ENCODE measurements at regions not wholly inside any gene's neighbourhood (a gene's known extent, or its start where the extent isn't known, plus 50 kb on each side); places are given as distances from the start of the nearest gene placed in this dataset.

DNA sequence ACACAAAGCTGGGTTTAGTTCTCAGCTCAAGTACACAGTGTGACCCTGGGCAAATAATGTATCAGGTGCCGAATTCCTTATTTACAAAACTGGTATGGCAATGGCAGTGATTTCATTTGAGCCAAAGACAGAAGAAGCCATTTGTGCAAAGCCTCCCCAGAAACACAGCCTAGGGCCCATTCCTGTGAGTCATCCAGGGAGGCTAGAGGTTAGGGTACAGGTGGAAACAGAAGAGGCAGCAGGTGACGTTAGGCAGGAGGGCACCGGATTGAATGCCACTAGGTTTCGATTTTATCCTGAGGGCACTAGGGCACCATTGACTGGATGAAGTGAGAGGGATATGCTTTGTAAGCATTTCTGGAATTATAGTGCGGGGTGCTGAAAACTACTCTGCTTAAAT is 766.9 kb upstream of the NR2F2 start:
- DNase-seq: no peak
- H2AK5ac ChIP-seq (ENCODE audit: low read length): no peak overlapping the region
- no peaks in the 10 kb centered on the region for H3K79me2 ChIP-seq (ENCODE audit: control insufficient read depth, insufficient read depth, low read length, poor library complexity)
- no peak overlapping the region for H3K9ac ChIP-seq (ENCODE audit: low read length)
- no peak overlapping the region for H3K4me3 ChIP-seq (ENCODE audit: low read depth, low read length)
- H3K4ac ChIP-seq (ENCODE audit: low read depth, low read length): no peak overlapping the region
- H4K8ac ChIP-seq (ENCODE audit: low read depth, low read length): no peak overlapping the region
- peaks cover 2 to 8% of the 10 kb centered on the region in 2 experiments for H3K4me1 ChIP-seq (ENCODE audit: control insufficient read depth in 1 of 2, insufficient read depth in 2 of 2, low read length in 2 of 2)
- no CpG with 5 or more reads among the region's 5 CpGs for whole genome bisulfite sequencing (ENCODE audit: extremely low coverage, insufficient coverage, insufficient read length)
- H3K9me3 ChIP-seq (ENCODE audit: insufficient read depth, low read depth, low read length): no peaks in the 10 kb centered on the region
- H3K36me3 ChIP-seq (ENCODE audit: control insufficient read depth in 1 of 2, insufficient read depth in 2 of 2, low read length in 2 of 2): no peaks in the 10 kb centered on the region
- H3K18ac ChIP-seq (ENCODE audit: low read length): no peak overlapping the region
- no peak overlapping the region for H3K27ac ChIP-seq (ENCODE audit: low read depth, low read length)
- H3K4me2 ChIP-seq (ENCODE audit: low read length): no peak overlapping the region
- H3K27me3 ChIP-seq (ENCODE audit: insufficient read depth, low read length): no peaks in the 10 kb centered on the region
- H2AFZ ChIP-seq (ENCODE audit: insufficient read depth, low read length, poor library complexity): no peak overlapping the region
- peak overlapping the region; percentile 18 for H2BK120ac ChIP-seq (ENCODE audit: insufficient read depth, low read length, poor library complexity)
- H4K91ac ChIP-seq (ENCODE audit: low read depth, low read length): peak overlapping the region; percentile 0
- no peak overlapping the region for H2BK5ac ChIP-seq (ENCODE audit: low read depth, low read length, poor library complexity)
- no peak overlapping the region for H4K12ac ChIP-seq (ENCODE audit: low read depth, low read length)
- no peak overlapping the region for H3K23ac ChIP-seq (ENCODE audit: low read length)
- peaks cover 11% of the 10 kb centered on the region for H3K79me1 ChIP-seq (ENCODE audit: low read length)
- H2BK12ac ChIP-seq (ENCODE audit: low read length): peak overlapping the region; percentile 0
- H3K14ac ChIP-seq (ENCODE audit: low read length): no peak overlapping the region

DNA sequence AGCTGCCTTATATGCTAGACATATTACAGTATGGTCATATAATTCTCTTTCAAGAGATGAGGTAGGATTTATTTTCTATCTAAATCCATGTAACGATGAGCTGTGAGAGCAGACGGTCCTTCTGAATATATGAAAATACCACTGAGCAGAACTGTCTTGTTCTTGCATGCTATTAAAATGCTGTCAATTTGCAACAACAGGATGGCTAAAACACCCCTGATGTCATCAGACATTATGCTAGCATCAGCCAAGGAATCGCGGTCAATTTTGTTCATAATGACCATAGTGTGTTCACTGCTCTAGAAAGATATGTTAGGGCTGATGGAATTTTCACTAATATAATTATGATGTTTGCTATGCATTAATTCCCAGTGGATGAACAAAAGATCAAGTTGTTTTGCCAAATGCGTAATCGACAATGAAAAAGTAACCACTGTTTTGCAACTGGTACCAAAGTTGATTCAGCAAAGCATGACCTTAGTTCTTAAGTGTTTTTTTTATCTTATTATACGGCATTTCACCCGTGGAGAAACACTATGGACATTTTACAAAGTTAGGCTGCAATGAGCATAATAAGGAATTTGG is 765.4 kb upstream of the NR2F2 start:
- no peak overlapping the region for H3K4ac ChIP-seq (ENCODE audit: low read depth, low read length)
- H3K9ac ChIP-seq (ENCODE audit: low read length): no peak overlapping the region
- H2BK5ac ChIP-seq (ENCODE audit: low read depth, low read length, poor library complexity): no peak overlapping the region
- no peaks in the 10 kb centered on the region for H3K9me3 ChIP-seq (ENCODE audit: insufficient read depth, low read depth, low read length)
- DNase-seq: no peak
- no peak overlapping the region for H3K4me2 ChIP-seq (ENCODE audit: low read length)
- no peaks in the 10 kb centered on the region for H3K27me3 ChIP-seq (ENCODE audit: insufficient read depth, low read length)
- peaks cover 0 to 5% of the 10 kb centered on the region in 2 experiments for H3K4me1 ChIP-seq (ENCODE audit: control insufficient read depth in 1 of 2, insufficient read depth in 2 of 2, low read length in 2 of 2)
- no peaks in the 10 kb centered on the region for H3K36me3 ChIP-seq (ENCODE audit: control insufficient read depth in 1 of 2, insufficient read depth in 2 of 2, low read length in 2 of 2)
- H3K27ac ChIP-seq (ENCODE audit: low read depth, low read length): no peak overlapping the region
- peaks cover 7% of the 10 kb centered on the region for H3K79me1 ChIP-seq (ENCODE audit: low read length)
- H3K4me3 ChIP-seq (ENCODE audit: low read depth, low read length): no peak overlapping the region
- H3K79me2 ChIP-seq (ENCODE audit: control insufficient read depth, insufficient read depth, low read length, poor library complexity): no peaks in the 10 kb centered on the region
- H4K91ac ChIP-seq (ENCODE audit: low read depth, low read length): no peak overlapping the region
- H2AK5ac ChIP-seq (ENCODE audit: low read length): no peak overlapping the region
- no peak overlapping the region for H4K8ac ChIP-seq (ENCODE audit: low read depth, low read length)
- no peak overlapping the region for H3K23ac ChIP-seq (ENCODE audit: low read length)
- no CpG with 5 or more reads among the region's 8 CpGs for WGBS (ENCODE audit: extremely low coverage, insufficient coverage, insufficient read length)
- H4K12ac ChIP-seq (ENCODE audit: low read depth, low read length): no peak overlapping the region
- no peak overlapping the region for H2BK12ac ChIP-seq (ENCODE audit: low read length)
- no peak overlapping the region for H3K18ac ChIP-seq (ENCODE audit: low read length)
- H3K14ac ChIP-seq (ENCODE audit: low read length): no peak overlapping the region
- no peak overlapping the region for H2BK120ac ChIP-seq (ENCODE audit: insufficient read depth, low read length, poor library complexity)
- H2AFZ ChIP-seq (ENCODE audit: insufficient read depth, low read length, poor library complexity): no peak overlapping the region

DNA sequence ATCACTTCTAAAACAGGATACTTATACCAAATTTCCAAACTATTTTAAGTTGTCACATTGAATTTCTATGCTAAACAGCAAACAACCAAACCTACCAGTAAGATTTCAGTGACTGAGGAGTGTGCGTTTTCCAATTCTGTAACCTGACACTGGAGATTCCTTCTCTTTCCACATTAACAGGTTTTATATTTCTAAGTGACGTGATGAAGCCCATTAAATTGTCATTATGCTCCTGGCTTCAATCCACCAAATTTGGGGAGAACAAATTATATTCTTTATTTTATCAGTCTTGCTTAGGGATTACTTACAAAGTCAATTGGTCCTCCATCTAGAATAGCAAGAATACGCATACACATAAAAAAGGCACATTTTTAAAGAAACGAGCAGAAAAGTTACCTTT is 764.8 kb upstream of the NR2F2 start:
- no peak overlapping the region for H3K23ac ChIP-seq (ENCODE audit: low read length)
- no peaks in the 10 kb centered on the region for H3K79me2 ChIP-seq (ENCODE audit: control insufficient read depth, insufficient read depth, low read length, poor library complexity)
- H3K4ac ChIP-seq (ENCODE audit: low read depth, low read length): no peak overlapping the region
- no peak overlapping the region for H3K27ac ChIP-seq (ENCODE audit: low read depth, low read length)
- no peak overlapping the region for H2AK5ac ChIP-seq (ENCODE audit: low read length)
- no peak for DNase-seq
- peaks cover 7% of the 10 kb centered on the region for H3K79me1 ChIP-seq (ENCODE audit: low read length)
- H3K4me2 ChIP-seq (ENCODE audit: low read length): no peak overlapping the region
- no peak overlapping the region for H3K4me3 ChIP-seq (ENCODE audit: low read depth, low read length)
- no peak overlapping the region for H2BK120ac ChIP-seq (ENCODE audit: insufficient read depth, low read length, poor library complexity)
- no peaks in the 10 kb centered on the region for H3K27me3 ChIP-seq (ENCODE audit: insufficient read depth, low read length)
- H3K9ac ChIP-seq (ENCODE audit: low read length): no peak overlapping the region
- no peaks in the 10 kb centered on the region for H3K36me3 ChIP-seq (ENCODE audit: control insufficient read depth in 1 of 2, insufficient read depth in 2 of 2, low read length in 2 of 2)
- H4K8ac ChIP-seq (ENCODE audit: low read depth, low read length): no peak overlapping the region
- no peak overlapping the region for H2BK5ac ChIP-seq (ENCODE audit: low read depth, low read length, poor library complexity)
- H2AFZ ChIP-seq (ENCODE audit: insufficient read depth, low read length, poor library complexity): no peak overlapping the region
- no peak overlapping the region for H4K12ac ChIP-seq (ENCODE audit: low read depth, low read length)
- H4K91ac ChIP-seq (ENCODE audit: low read depth, low read length): no peak overlapping the region
- WGBS (ENCODE audit: extremely low coverage, insufficient coverage, insufficient read length): no CpG with 5 or more reads among the region's 4 CpGs
- peaks cover 0 to 5% of the 10 kb centered on the region in 2 experiments for H3K4me1 ChIP-seq (ENCODE audit: control insufficient read depth in 1 of 2, insufficient read depth in 2 of 2, low read length in 2 of 2)
- no peak overlapping the region for H3K14ac ChIP-seq (ENCODE audit: low read length)
- H3K18ac ChIP-seq (ENCODE audit: low read length): no peak overlapping the region
- H2BK12ac ChIP-seq (ENCODE audit: low read length): no peak overlapping the region
- no peaks in the 10 kb centered on the region for H3K9me3 ChIP-seq (ENCODE audit: insufficient read depth, low read depth, low read length)

DNA sequence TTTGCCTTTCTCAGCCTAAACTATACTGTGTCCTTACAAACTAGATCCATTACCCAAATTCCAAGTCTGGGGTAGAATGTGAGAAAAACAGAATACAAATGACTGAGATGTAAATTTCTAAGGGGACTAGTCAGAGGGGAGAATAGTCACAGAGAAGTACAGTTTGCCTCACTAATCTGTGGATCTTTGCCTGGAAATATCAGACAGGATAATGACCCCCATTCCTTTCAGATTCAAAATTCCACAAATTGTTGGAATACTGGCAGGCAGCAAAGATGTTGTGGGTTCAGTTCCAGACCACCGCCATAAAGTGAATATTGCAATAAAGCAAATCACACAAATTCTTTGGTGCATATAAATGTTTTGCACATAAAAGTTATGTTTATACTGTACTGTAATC is 762.8 kb upstream of the NR2F2 start:
- peak in 1 of 2 donors; percentile 51 for DNase-seq
- peaks cover 7% of the 10 kb centered on the region for H3K79me1 ChIP-seq (ENCODE audit: low read length)
- no peak overlapping the region for H2BK5ac ChIP-seq (ENCODE audit: low read depth, low read length, poor library complexity)
- H2AFZ ChIP-seq (ENCODE audit: insufficient read depth, low read length, poor library complexity): no peak overlapping the region
- no peaks in the 10 kb centered on the region for H3K79me2 ChIP-seq (ENCODE audit: control insufficient read depth, insufficient read depth, low read length, poor library complexity)
- no CpG with 5 or more reads among the region's 1 CpG for WGBS (ENCODE audit: extremely low coverage, insufficient coverage, insufficient read length)
- no peak overlapping the region for H2BK12ac ChIP-seq (ENCODE audit: low read length)
- no peak overlapping the region for H3K4ac ChIP-seq (ENCODE audit: low read depth, low read length)
- no peak overlapping the region for H4K91ac ChIP-seq (ENCODE audit: low read depth, low read length)
- H3K9me3 ChIP-seq (ENCODE audit: insufficient read depth, low read depth, low read length): no peaks in the 10 kb centered on the region
- H3K4me1 ChIP-seq (ENCODE audit: control insufficient read depth in 1 of 2, insufficient read depth in 2 of 2, low read length in 2 of 2): peaks cover 0 to 2% of the 10 kb centered on the region in 2 experiments
- H4K12ac ChIP-seq (ENCODE audit: low read depth, low read length): no peak overlapping the region
- H3K4me2 ChIP-seq (ENCODE audit: low read length): no peak overlapping the region
- no peak overlapping the region for H3K23ac ChIP-seq (ENCODE audit: low read length)
- no peak overlapping the region for H3K4me3 ChIP-seq (ENCODE audit: low read depth, low read length)
- H3K27me3 ChIP-seq (ENCODE audit: insufficient read depth, low read length): no peaks in the 10 kb centered on the region
- H3K27ac ChIP-seq (ENCODE audit: low read depth, low read length): peak overlapping the region; percentile 38
- H3K18ac ChIP-seq (ENCODE audit: low read length): no peak overlapping the region
- H3K36me3 ChIP-seq (ENCODE audit: control insufficient read depth in 1 of 2, insufficient read depth in 2 of 2, low read length in 2 of 2): no peaks in the 10 kb centered on the region
- H2BK120ac ChIP-seq (ENCODE audit: insufficient read depth, low read length, poor library complexity): no peak overlapping the region
- no peak overlapping the region for H3K14ac ChIP-seq (ENCODE audit: low read length)
- H4K8ac ChIP-seq (ENCODE audit: low read depth, low read length): no peak overlapping the region
- H2AK5ac ChIP-seq (ENCODE audit: low read length): no peak overlapping the region
- no peak overlapping the region for H3K9ac ChIP-seq (ENCODE audit: low read length)

All from trophoblast cell (in vitro differentiated cells and primary cell).